ENCODE measurements at regions not wholly inside any gene's neighbourhood (a gene's known extent, or its start where the extent isn't known, plus 50 kb on each side); places are given as distances from the start of the nearest gene placed in this dataset.

DNA sequence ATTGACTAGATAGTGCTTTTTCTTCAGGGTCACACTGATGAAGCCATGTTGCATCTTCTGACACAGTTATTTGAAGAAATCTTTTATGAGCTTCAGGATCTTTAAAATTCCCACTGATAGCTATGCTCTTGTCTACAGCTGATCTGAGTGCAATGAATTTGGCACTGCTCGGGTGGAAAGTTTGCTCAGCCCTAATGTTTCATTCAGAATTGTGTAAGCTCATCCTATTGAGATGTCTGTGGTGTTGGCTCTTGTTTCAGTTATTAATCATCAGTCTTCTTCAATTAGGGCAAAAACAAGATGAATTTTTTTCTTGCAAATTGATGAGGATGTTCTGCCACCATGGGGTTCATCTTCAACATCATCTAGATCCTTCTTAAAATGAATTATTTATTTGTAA lies 1387.0 kb upstream of the RAG2 start:
- DNase-seq (ENCODE audit: low spot score) (no peak), FAIRE-seq (no peak), ATAC-seq (no peak)
- H3K36me3 ChIP-seq (replicated peaks in 1 of 2; ENCODE audit: control insufficient read depth in 1 of 2, insufficient read depth in 2 of 2, low read length in 2 of 2), result no peaks in the 10 kb centered on the region
- BruUV-seq (replicated peaks), result no TSS peak
- H3K4me1 ChIP-seq (ENCODE audit: insufficient read depth, low read length), result no peaks in the 10 kb centered on the region
- POLR2A ChIA-PET, result no interaction called here
- no peak overlapping the region for H3K27ac ChIP-seq (ENCODE audit: extremely low read length, insufficient read depth, low read length)
- TF ChIP-seq, protein P1, sequence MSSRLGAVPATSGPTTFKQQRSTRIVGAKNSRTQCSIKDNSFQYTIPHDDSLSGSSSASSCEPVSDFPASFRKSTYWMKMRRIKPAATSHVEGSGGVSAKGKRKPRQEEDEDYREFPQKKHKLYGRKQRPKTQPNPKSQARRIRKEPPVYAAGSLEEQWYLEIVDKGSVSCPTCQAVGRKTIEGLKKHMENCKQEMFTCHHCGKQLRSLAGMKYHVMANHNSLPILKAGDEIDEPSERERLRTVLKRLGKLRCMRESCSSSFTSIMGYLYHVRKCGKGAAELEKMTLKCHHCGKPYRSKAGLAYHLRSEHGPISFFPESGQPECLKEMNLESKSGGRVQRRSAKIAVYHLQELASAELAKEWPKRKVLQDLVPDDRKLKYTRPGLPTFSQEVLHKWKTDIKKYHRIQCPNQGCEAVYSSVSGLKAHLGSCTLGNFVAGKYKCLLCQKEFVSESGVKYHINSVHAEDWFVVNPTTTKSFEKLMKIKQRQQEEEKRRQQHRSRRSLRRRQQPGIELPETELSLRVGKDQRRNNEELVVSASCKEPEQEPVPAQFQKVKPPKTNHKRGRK (CRISPR knock-in tag; IDR thresholded peaks at IDR 0.05), result no peak
- no peak for TF ChIP-seq RAD21 (CRISPR knock-in tag; IDR thresholded peaks at IDR 0.05)
- no peak for TF ChIP-seq ZFYVE20 (CRISPR knock-in tag; IDR thresholded peaks at IDR 0.05; ENCODE audit: borderline replicate concordance, low read depth)
- no peak for TF ChIP-seq ZNF136 (CRISPR knock-in tag; IDR thresholded peaks at IDR 0.05; ENCODE audit: low read depth)
- TF ChIP-seq MTF2 (CRISPR knock-in tag; IDR thresholded peaks at IDR 0.05; ENCODE audit: borderline replicate concordance), result no peak
- no peak overlapping the region for H2AFZ ChIP-seq (ENCODE audit: low read length)
- no peaks in the 10 kb centered on the region for H3K27me3 ChIP-seq (ENCODE audit: control insufficient read depth in 1 of 2, insufficient read depth in 2 of 2, low read length in 2 of 2)
- H3K9ac ChIP-seq (ENCODE audit: insufficient read depth, low read depth, low read length), result no peak overlapping the region
- no peak overlapping the region for H3K4me3 ChIP-seq (replicated peaks in 1 of 3; ENCODE audit: insufficient read depth in 1 of 3, low read depth in 2 of 3, low read length in 3 of 3)
- CTCF ChIA-PET (ENCODE audit: low intra/inter-chr PET ratio, low total read pairs), result no interaction called here
- no peak overlapping the region for H3K4me2 ChIP-seq (ENCODE audit: low read depth, low read length)
- H4K20me1 ChIP-seq (ENCODE audit: insufficient read depth, low read length), result no peaks in the 10 kb centered on the region
- intact Hi-C loops (cut with micrococcal nuclease; ENCODE audit: unreplicated experiment), result no loop called here
- peaks cover 16% of the 10 kb centered on the region for H3K9me3 ChIP-seq (ENCODE audit: low read length)
- H3K79me2 ChIP-seq (ENCODE audit: insufficient read depth, low read length), result no peaks in the 10 kb centered on the region
- whole genome bisulfite sequencing (ENCODE audit: low lambda C conversion rate), result 0% methylated on average over 1 of the region's 1 CpG
- in situ Hi-C loops (cut with HindIII; ENCODE audit: extremely low pct_ligation_motif_present, low pct_unique_long_range_greater_than_20kb), result no loop called here

DNA sequence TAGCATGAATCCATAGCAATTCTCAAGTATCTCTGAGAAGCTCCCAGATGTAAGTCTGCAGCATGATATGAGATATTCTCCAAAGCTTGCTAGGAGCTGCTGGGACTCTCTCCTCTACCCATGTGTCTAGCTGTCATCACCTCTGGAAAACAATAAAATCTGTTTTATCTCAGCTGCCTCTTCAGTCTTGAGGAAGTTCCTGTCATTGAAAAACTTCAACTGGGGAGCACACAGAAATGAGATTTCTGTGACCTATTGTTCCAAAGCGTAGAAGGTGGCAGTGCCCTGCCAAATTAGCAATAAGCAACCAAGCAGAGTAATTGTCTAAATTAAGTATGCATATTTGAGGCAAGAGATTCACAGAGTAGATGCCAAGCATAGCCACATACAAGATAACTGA lies 1380.6 kb upstream of the RAG2 start:
- POLR2A ChIA-PET, result no interaction called here
- Histone ChIP-seq H3K36me3 (replicated peaks in 1 of 2; ENCODE audit: control insufficient read depth in 1 of 2, insufficient read depth in 2 of 2, low read length in 2 of 2) (no peaks in the 10 kb centered on the region), H2AFZ (ENCODE audit: low read length) (no peak overlapping the region), H3K9ac (ENCODE audit: insufficient read depth, low read depth, low read length) (no peak overlapping the region), H3K9me3 (ENCODE audit: low read length) (peaks cover 14% of the 10 kb centered on the region), H3K4me1 (ENCODE audit: insufficient read depth, low read length) (no peaks in the 10 kb centered on the region), H3K27me3 (ENCODE audit: control insufficient read depth in 1 of 2, insufficient read depth in 2 of 2, low read length in 2 of 2) (no peaks in the 10 kb centered on the region), H4K20me1 (ENCODE audit: insufficient read depth, low read length) (no peaks in the 10 kb centered on the region), H3K27ac (ENCODE audit: extremely low read length, insufficient read depth, low read length) (no peak overlapping the region), H3K4me3 (replicated peaks in 1 of 3; ENCODE audit: insufficient read depth in 1 of 3, low read depth in 2 of 3, low read length in 3 of 3) (no peak overlapping the region), H3K79me2 (ENCODE audit: insufficient read depth, low read length) (no peaks in the 10 kb centered on the region), H3K4me2 (ENCODE audit: low read depth, low read length) (no peak overlapping the region)
- WGBS (ENCODE audit: low lambda C conversion rate), result 5% methylated on average over 1 of the region's 1 CpG
- CTCF ChIA-PET (ENCODE audit: low intra/inter-chr PET ratio, low total read pairs), result no interaction called here
- ATAC-seq (no peak), FAIRE-seq (no peak), DNase-seq (ENCODE audit: low spot score) (no peak)
- in situ Hi-C loops (cut with HindIII; ENCODE audit: extremely low pct_ligation_motif_present, low pct_unique_long_range_greater_than_20kb), result no loop called here
- BruUV-seq (replicated peaks), result no TSS peak
- intact Hi-C loops (cut with micrococcal nuclease; ENCODE audit: unreplicated experiment), result no loop called here
- no peak for TF ChIP-seq BRD4 (CRISPR knock-in tag; IDR thresholded peaks at IDR 0.05)
- no peak for TF ChIP-seq SATB2 (CRISPR knock-in tag; IDR thresholded peaks at IDR 0.05)
- no peak for TF ChIP-seq HHEX (CRISPR knock-in tag; IDR thresholded peaks at IDR 0.05)
- TF ChIP-seq MAFK (conservative IDR thresholded peaks at IDR 0.05 in 1 of 2, IDR thresholded peaks at IDR 0.05 in 1 of 2; ENCODE audit: low read length in 2 of 2), result no peak
- TF ChIP-seq, protein P2, sequence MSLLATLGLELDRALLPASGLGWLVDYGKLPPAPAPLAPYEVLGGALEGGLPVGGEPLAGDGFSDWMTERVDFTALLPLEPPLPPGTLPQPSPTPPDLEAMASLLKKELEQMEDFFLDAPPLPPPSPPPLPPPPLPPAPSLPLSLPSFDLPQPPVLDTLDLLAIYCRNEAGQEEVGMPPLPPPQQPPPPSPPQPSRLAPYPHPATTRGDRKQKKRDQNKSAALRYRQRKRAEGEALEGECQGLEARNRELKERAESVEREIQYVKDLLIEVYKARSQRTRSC (CRISPR knock-in tag; IDR thresholded peaks at IDR 0.05; ENCODE audit: low read depth), result no peak
- no peak for TF ChIP-seq GLI4 (CRISPR knock-in tag; IDR thresholded peaks at IDR 0.05; ENCODE audit: borderline replicate concordance)
- no peak for TF ChIP-seq EZH2 (conservative IDR thresholded peaks at IDR 0.05; ENCODE audit: low read depth, low read length)
- TF ChIP-seq, protein P3, sequence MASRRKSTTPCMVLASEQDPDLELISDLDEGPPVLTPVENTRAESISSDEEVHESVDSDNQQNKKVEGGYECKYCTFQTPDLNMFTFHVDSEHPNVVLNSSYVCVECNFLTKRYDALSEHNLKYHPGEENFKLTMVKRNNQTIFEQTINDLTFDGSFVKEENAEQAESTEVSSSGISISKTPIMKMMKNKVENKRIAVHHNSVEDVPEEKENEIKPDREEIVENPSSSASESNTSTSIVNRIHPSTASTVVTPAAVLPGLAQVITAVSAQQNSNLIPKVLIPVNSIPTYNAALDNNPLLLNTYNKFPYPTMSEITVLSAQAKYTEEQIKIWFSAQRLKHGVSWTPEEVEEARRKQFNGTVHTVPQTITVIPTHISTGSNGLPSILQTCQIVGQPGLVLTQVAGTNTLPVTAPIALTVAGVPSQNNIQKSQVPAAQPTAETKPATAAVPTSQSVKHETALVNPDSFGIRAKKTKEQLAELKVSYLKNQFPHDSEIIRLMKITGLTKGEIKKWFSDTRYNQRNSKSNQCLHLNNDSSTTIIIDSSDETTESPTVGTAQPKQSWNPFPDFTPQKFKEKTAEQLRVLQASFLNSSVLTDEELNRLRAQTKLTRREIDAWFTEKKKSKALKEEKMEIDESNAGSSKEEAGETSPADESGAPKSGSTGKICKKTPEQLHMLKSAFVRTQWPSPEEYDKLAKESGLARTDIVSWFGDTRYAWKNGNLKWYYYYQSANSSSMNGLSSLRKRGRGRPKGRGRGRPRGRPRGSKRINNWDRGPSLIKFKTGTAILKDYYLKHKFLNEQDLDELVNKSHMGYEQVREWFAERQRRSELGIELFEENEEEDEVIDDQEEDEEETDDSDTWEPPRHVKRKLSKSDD (CRISPR knock-in tag; IDR thresholded peaks at IDR 0.05; ENCODE audit: low read depth), result no peak

Measured in HepG2 (cell line).